ENCODE measurements at regions not wholly inside any gene's neighbourhood (a gene's known extent, or its start where the extent isn't known, plus 50 kb on each side); places are given as distances from the start of the nearest gene placed in this dataset.

- CTCF ChIA-PET: no interaction called here
Measured at GRCh38 chr14:43169722-43170121, 1337.4 kb downstream of the FSCB start.

DNA sequence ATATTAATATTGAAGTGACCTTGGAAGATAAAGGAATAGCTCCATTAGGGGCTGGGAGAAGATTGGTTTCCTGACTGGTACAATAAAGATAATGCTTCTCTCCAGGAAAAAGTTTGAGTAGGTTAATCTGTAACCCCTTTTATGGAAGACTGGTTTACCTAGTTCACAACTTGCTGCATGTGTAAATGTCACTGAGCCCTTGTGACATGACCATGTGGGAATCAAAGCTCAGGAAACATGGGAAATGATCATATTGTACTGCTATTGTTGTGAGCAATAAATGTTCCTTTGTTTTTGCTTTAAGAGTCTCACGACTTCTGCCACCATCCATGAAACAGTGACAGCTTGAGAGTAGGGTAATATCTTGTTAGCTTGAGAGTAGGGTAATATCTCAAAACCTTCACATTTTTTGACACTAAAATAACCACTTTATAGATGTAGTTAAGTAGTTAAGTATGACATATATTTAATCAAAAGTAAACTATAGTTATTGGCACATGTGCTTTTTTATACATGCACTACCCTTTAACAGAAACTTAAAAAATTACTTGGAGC, 1338.6 kb downstream of the FSCB start:
- no peaks in the 10 kb centered on the region for H3K36me3 ChIP-seq (ENCODE audit: control insufficient read depth in 4 of 4, insufficient read depth in 4 of 4, low read length in 3 of 4)
- no CpG with 5 or more reads among the region's 1 CpG for WGBS (ENCODE audit: insufficient coverage)
- no peak for DNase-seq
- H3K4me1 ChIP-seq (ENCODE audit: control extremely low read depth in 1 of 4, control insufficient read depth in 4 of 4, insufficient read depth in 4 of 4, low read length in 3 of 4): no peaks in the 10 kb centered on the region
- H3K27me3 ChIP-seq (replicated peaks in 2 of 5; ENCODE audit: control insufficient read depth in 4 of 5, insufficient read depth in 5 of 5, low read length in 4 of 5): no peaks in the 10 kb centered on the region
- H3K4me3 ChIP-seq (ENCODE audit: control insufficient read depth in 1 of 7, extremely low read depth in 1 of 7, insufficient read depth in 4 of 7, low read depth in 2 of 7, low read length in 6 of 7): no peak overlapping the region
- ChIA-PET CTCF (no interaction called here), POLR2A (no interaction called here)
- H3K27ac ChIP-seq (ENCODE audit: insufficient read depth in 1 of 2, low read depth in 1 of 2, low read length in 2 of 2, poor library complexity in 1 of 2, severe bottlenecking in 2 of 2): no peak overlapping the region
- no peaks in the 10 kb centered on the region for H3K9me3 ChIP-seq (ENCODE audit: control extremely low read depth in 1 of 5, control insufficient read depth in 4 of 5, insufficient read depth in 2 of 5, low read depth in 1 of 5, low read length in 4 of 5)

More at GRCh38 chr14:43169722-43170121, 1337.4 kb downstream of the FSCB start:
- POLR2A ChIA-PET: no interaction called here
- H3K4me3 ChIP-seq (ENCODE audit: control insufficient read depth in 1 of 7, extremely low read depth in 1 of 7, insufficient read depth in 4 of 7, low read depth in 2 of 7, low read length in 6 of 7): no peak overlapping the region
- no peaks in the 10 kb centered on the region for H3K4me1 ChIP-seq (ENCODE audit: control extremely low read depth in 1 of 4, control insufficient read depth in 4 of 4, insufficient read depth in 4 of 4, low read length in 3 of 4)
- H3K9me3 ChIP-seq (ENCODE audit: control extremely low read depth in 1 of 5, control insufficient read depth in 4 of 5, insufficient read depth in 2 of 5, low read depth in 1 of 5, low read length in 4 of 5): no peaks in the 10 kb centered on the region
- WGBS (ENCODE audit: insufficient coverage): 83% methylated on average over 1 of the region's 2 CpGs
- no peaks in the 10 kb centered on the region for H3K27me3 ChIP-seq (replicated peaks in 2 of 5; ENCODE audit: control insufficient read depth in 4 of 5, insufficient read depth in 5 of 5, low read length in 4 of 5)
- no peak overlapping the region for H3K27ac ChIP-seq (ENCODE audit: insufficient read depth in 1 of 2, low read depth in 1 of 2, low read length in 2 of 2, poor library complexity in 1 of 2, severe bottlenecking in 2 of 2)
- no peak for DNase-seq
- H3K36me3 ChIP-seq (ENCODE audit: control insufficient read depth in 4 of 4, insufficient read depth in 4 of 4, low read length in 3 of 4): no peaks in the 10 kb centered on the region

DNA sequence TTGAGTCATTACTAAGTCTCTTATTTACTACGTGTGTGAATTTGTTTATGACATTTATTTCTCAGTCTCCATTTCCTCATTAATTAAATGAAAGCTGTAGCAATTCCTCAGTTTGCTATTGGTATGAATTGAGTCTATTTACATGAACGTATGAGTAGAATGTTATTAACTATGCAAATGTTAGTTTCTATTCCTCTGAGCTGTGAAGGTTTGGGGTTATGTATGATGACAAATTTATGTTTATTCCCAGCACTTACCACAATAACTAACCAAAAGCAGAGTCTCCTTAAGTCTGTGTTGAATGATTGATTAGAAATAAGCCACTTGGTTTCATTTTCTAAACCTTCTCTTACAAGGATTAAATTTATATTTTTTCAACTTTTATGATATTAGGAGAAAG, 1340.9 kb downstream of the FSCB start:
- H3K27ac ChIP-seq (ENCODE audit: insufficient read depth in 1 of 2, low read depth in 1 of 2, low read length in 2 of 2, poor library complexity in 1 of 2, severe bottlenecking in 2 of 2): no peak overlapping the region
- no peak overlapping the region for H3K4me3 ChIP-seq (ENCODE audit: control insufficient read depth in 1 of 7, extremely low read depth in 1 of 7, insufficient read depth in 4 of 7, low read depth in 2 of 7, low read length in 6 of 7)
- no peak for DNase-seq
- H3K4me1 ChIP-seq (ENCODE audit: control extremely low read depth in 1 of 4, control insufficient read depth in 4 of 4, insufficient read depth in 4 of 4, low read length in 3 of 4): no peaks in the 10 kb centered on the region
- WGBS (ENCODE audit: insufficient coverage): no CpG with 5 or more reads among the region's 2 CpGs
- ChIA-PET CTCF (no interaction called here), POLR2A (no interaction called here)
- H3K9me3 ChIP-seq (ENCODE audit: control extremely low read depth in 1 of 5, control insufficient read depth in 4 of 5, insufficient read depth in 2 of 5, low read depth in 1 of 5, low read length in 4 of 5): no peaks in the 10 kb centered on the region
- H3K27me3 ChIP-seq (replicated peaks in 2 of 5; ENCODE audit: control insufficient read depth in 4 of 5, insufficient read depth in 5 of 5, low read length in 4 of 5): no peaks in the 10 kb centered on the region
- no peaks in the 10 kb centered on the region for H3K36me3 ChIP-seq (ENCODE audit: control insufficient read depth in 4 of 4, insufficient read depth in 4 of 4, low read length in 3 of 4)

- no CpG with 5 or more reads among the region's 2 CpGs for WGBS (ENCODE audit: insufficient coverage)
- Histone ChIP-seq H3K27me3 (replicated peaks in 2 of 5; ENCODE audit: control insufficient read depth in 4 of 5, insufficient read depth in 5 of 5, low read length in 4 of 5) (no peaks in the 10 kb centered on the region), H3K27ac (ENCODE audit: insufficient read depth in 1 of 2, low read depth in 1 of 2, low read length in 2 of 2, poor library complexity in 1 of 2, severe bottlenecking in 2 of 2) (no peak overlapping the region), H3K4me3 (ENCODE audit: control insufficient read depth in 1 of 7, extremely low read depth in 1 of 7, insufficient read depth in 4 of 7, low read depth in 2 of 7, low read length in 6 of 7) (no peak overlapping the region), H3K4me1 (ENCODE audit: control extremely low read depth in 1 of 4, control insufficient read depth in 4 of 4, insufficient read depth in 4 of 4, low read length in 3 of 4) (no peaks in the 10 kb centered on the region), H3K36me3 (ENCODE audit: control insufficient read depth in 4 of 4, insufficient read depth in 4 of 4, low read length in 3 of 4) (no peaks in the 10 kb centered on the region), H3K9me3 (ENCODE audit: control extremely low read depth in 1 of 5, control insufficient read depth in 4 of 5, insufficient read depth in 2 of 5, low read depth in 1 of 5, low read length in 4 of 5) (no peaks in the 10 kb centered on the region)
- no peak for DNase-seq
- ChIA-PET POLR2A (no interaction called here), CTCF (no interaction called here)
Measured at GRCh38 chr14:43165651-43166050, 1341.4 kb downstream of the FSCB start.

- Histone ChIP-seq H3K4me1 (ENCODE audit: control extremely low read depth in 1 of 4, control insufficient read depth in 4 of 4, insufficient read depth in 4 of 4, low read length in 3 of 4) (no peaks in the 10 kb centered on the region), H3K4me3 (ENCODE audit: control insufficient read depth in 1 of 7, extremely low read depth in 1 of 7, insufficient read depth in 4 of 7, low read depth in 2 of 7, low read length in 6 of 7) (no peak overlapping the region), H3K9me3 (ENCODE audit: control extremely low read depth in 1 of 5, control insufficient read depth in 4 of 5, insufficient read depth in 2 of 5, low read depth in 1 of 5, low read length in 4 of 5) (no peaks in the 10 kb centered on the region), H3K27ac (ENCODE audit: insufficient read depth in 1 of 2, low read depth in 1 of 2, low read length in 2 of 2, poor library complexity in 1 of 2, severe bottlenecking in 2 of 2) (no peak overlapping the region), H3K27me3 (replicated peaks in 2 of 5; ENCODE audit: control insufficient read depth in 4 of 5, insufficient read depth in 5 of 5, low read length in 4 of 5) (no peaks in the 10 kb centered on the region), H3K36me3 (ENCODE audit: control insufficient read depth in 4 of 4, insufficient read depth in 4 of 4, low read length in 3 of 4) (no peaks in the 10 kb centered on the region)
- CTCF ChIA-PET: no interaction called here
- DNase-seq: no peak
- no CpG with 5 or more reads among the region's 3 CpGs for WGBS (ENCODE audit: insufficient coverage)
- POLR2A ChIA-PET: no interaction called here
Measured at GRCh38 chr14:43161477-43161876, 1345.6 kb downstream of the FSCB start.

- CTCF ChIA-PET: no interaction called here
Measured at GRCh38 chr14:43157661-43158060, 1349.4 kb downstream of the FSCB start.

DNA sequence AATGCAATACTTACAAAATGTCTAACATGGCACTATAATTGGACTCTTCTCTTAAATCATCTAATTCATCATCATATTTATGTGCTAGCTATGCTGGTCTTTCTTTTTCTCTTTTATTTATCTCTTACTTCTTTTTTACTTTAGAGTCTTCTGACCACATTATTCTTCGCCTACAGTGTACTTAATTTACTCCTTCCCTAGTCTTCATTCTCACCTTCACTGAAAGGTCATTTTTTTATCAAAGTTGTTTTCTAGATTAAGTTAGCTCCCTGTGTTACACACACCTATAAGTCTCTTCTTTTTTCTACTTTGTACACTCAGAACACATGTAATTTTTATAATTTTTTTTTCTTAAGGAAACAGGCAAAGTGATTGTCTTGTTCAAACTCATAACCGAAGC, 1351.2 kb downstream of the FSCB start:
- H3K27ac ChIP-seq (ENCODE audit: insufficient read depth in 1 of 2, low read depth in 1 of 2, low read length in 2 of 2, poor library complexity in 1 of 2, severe bottlenecking in 2 of 2): no peak overlapping the region
- no CpG with 5 or more reads among the region's 2 CpGs for WGBS (ENCODE audit: insufficient coverage)
- ChIA-PET CTCF (no interaction called here), POLR2A (no interaction called here)
- no peaks in the 10 kb centered on the region for H3K27me3 ChIP-seq (replicated peaks in 2 of 5; ENCODE audit: control insufficient read depth in 4 of 5, insufficient read depth in 5 of 5, low read length in 4 of 5)
- H3K4me3 ChIP-seq (ENCODE audit: control insufficient read depth in 1 of 7, extremely low read depth in 1 of 7, insufficient read depth in 4 of 7, low read depth in 2 of 7, low read length in 6 of 7): no peak overlapping the region
- no peaks in the 10 kb centered on the region for H3K36me3 ChIP-seq (ENCODE audit: control insufficient read depth in 4 of 4, insufficient read depth in 4 of 4, low read length in 3 of 4)
- DNase-seq: no peak
- no peaks in the 10 kb centered on the region for H3K9me3 ChIP-seq (ENCODE audit: control extremely low read depth in 1 of 5, control insufficient read depth in 4 of 5, insufficient read depth in 2 of 5, low read depth in 1 of 5, low read length in 4 of 5)
- H3K4me1 ChIP-seq (ENCODE audit: control extremely low read depth in 1 of 4, control insufficient read depth in 4 of 4, insufficient read depth in 4 of 4, low read length in 3 of 4): no peaks in the 10 kb centered on the region

More at GRCh38 chr14:43157661-43158060, 1349.4 kb downstream of the FSCB start:
- Histone ChIP-seq H3K4me1 (ENCODE audit: control extremely low read depth in 1 of 4, control insufficient read depth in 4 of 4, insufficient read depth in 4 of 4, low read length in 3 of 4) (no peaks in the 10 kb centered on the region), H3K36me3 (ENCODE audit: control insufficient read depth in 4 of 4, insufficient read depth in 4 of 4, low read length in 3 of 4) (no peaks in the 10 kb centered on the region), H3K9me3 (ENCODE audit: control extremely low read depth in 1 of 5, control insufficient read depth in 4 of 5, insufficient read depth in 2 of 5, low read depth in 1 of 5, low read length in 4 of 5) (no peaks in the 10 kb centered on the region), H3K4me3 (ENCODE audit: control insufficient read depth in 1 of 7, extremely low read depth in 1 of 7, insufficient read depth in 4 of 7, low read depth in 2 of 7, low read length in 6 of 7) (no peak overlapping the region), H3K27me3 (replicated peaks in 2 of 5; ENCODE audit: control insufficient read depth in 4 of 5, insufficient read depth in 5 of 5, low read length in 4 of 5) (no peaks in the 10 kb centered on the region), H3K27ac (ENCODE audit: insufficient read depth in 1 of 2, low read depth in 1 of 2, low read length in 2 of 2, poor library complexity in 1 of 2, severe bottlenecking in 2 of 2) (no peak overlapping the region)
- no CpG with 5 or more reads among the region's 2 CpGs for WGBS (ENCODE audit: insufficient coverage)
- no peak for DNase-seq
- POLR2A ChIA-PET: no interaction called here

Data from common myeloid progenitor, CD34-positive (primary cell).